Inferior parietal cortex (tissue), 1 donor: ENCODE measurements at regions not wholly inside any gene's neighbourhood (a gene's known extent, or its start where the extent isn't known, plus 50 kb on each side); places are given as distances from the start of the nearest gene placed in this dataset.
A peak's percentile ranks its signal among the peaks of the same experiment; 100 is the strongest.
"Not testable (repeated sequence)": the region's sequence is repeated elsewhere in the genome, so short reads cannot be mapped to it uniquely, and the experiment has no call there.

Experiments
- DNase-seq: peaks from one replicate; pipeline ENCODE4 v3.0.0-alpha.2; 2016; ENCODE audit errors: extremely low spot score

DNA sequence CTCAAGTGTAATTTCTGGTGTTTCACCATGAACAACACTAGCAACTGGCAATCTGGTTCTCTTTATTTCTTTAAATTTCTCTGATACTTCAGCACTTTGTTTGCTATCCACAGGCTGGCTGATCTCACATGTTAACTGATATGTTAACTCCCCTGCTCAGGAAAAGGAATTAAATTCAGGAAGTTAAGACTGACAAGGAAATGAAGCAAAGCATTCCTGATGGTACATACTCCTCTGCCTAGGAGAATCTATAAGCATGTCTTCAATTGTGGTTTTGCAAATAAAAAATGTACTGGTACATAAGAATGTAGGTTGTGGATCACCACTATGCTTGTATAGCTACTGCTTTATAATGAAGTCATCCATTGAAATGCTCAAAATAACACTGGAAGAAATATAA, 1119.2 kb upstream of the INTU start:
- DNase-seq: no peak

DNA sequence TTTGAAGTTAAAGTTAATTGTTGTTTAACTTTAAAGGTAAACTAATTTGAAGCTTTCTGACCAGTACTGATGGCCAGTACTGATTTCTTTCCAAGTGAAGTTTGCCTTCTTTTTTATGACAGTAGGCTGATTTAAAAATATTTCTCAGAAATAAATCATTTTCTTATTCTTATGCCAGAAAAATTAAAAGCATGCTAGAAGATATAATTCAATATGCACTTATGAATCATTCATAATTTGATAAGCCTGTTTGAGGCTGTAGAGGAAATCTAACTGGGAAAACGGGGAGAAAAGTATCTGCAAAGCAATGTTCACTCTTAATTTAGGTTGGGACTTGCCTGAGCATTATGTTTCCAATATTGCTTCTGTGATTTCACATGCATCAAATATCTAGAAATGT, 1112.0 kb upstream of the INTU start:
- no peak for DNase-seq

DNA sequence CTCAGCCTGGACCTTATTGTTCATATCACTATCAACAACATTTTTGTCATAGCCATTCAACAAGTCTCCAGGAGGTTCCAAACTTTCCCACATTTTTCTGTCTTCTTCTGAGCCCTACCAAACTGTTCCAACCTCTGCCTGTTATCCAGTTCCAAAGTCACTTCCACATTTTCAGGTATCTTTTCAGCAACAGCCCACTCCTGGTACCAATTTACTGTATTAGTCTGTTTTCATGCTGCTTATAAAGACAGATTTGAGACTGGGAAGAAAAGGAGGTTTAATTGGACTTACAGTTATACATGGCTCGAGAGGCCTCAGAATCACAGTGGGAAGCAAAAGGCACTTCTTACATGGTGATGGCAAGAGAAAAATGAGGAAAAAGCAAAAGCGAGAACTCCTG, 1107.4 kb upstream of the INTU start:
- not testable (repeated sequence) for DNase-seq

DNA sequence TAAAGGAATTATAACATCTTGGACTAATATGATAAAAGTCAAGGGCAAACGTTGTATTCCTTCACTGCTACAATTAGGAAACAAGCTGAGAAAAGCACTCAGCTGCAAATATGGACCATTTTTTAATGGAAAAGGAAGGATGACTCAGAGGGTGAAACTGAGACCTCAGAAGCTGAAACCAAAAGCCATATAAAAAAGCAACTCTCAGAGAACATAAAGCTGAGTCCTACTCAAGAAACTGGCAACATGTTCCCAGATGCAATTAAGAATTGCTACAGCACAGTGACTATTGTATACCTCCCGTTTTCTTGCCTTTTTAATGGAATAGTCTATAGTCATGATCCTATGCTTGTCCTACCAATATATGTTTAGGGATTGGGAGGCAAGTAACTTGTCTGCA, 1106.4 kb upstream of the INTU start:
- no peak for DNase-seq

DNA sequence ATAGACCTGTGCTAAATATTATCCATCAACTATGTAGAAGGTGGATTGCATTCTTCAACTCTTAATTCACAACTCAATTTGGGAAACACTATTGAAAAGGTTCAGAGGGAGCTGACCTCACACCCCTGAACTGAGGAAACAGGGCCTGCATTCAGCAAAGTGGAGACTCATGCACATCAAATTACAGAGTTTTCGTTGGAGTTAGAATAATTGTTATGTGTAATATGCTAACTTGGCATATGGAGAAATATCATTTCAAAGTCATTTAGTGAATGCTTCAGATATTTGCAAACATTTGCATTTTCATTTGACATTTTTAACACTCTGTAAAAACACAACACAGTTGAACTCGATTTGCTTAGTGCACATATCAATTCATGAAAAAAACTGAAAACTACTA, 1102.8 kb upstream of the INTU start:
- no peak for DNase-seq

DNA sequence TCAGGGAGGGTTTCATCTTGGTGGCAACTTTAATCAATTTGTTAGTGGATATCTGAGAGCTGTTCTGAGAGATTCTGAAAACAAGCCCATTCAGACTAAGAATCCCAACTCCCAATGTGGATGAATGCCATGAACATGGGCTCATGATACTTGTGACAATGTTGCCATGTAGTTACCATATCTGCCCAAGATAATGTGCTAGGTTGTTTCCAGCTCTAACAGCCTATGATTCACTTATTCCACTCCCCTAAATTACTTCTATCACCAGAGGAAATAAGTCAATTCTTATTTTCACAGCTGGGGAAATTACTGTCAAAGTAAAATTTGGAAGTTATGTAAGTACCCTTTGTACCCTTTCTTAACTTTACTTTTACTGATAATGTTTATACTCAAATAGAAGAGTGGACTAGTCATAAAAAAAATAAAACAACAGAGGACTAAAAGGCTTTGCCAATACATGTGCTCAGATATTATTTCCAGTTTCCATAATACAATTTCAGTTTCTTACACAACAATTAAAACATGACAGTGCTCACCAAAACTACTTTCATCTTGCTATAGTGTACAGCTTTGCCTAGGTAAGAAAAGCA, 1101.7 kb upstream of the INTU start:
- no peak for DNase-seq

DNA sequence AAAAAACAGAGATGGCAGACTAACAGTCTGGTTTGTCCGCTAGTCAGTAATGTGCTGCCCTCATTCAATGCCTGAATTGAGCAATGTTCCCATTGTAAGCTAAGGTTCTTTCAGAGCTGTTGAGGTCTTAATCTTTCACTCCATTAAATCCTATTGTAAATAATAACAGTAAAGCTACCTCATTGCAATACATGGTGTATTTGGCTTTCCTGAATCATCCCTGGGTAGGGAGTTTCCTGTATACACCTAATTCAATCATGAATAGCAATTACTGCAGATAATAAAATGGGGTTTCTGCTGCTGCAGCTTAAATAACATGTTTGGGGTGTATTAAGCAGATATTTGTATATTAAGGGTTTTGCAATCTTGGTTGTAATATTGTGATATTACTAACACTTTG, 1100.2 kb upstream of the INTU start:
- DNase-seq: no peak

DNA sequence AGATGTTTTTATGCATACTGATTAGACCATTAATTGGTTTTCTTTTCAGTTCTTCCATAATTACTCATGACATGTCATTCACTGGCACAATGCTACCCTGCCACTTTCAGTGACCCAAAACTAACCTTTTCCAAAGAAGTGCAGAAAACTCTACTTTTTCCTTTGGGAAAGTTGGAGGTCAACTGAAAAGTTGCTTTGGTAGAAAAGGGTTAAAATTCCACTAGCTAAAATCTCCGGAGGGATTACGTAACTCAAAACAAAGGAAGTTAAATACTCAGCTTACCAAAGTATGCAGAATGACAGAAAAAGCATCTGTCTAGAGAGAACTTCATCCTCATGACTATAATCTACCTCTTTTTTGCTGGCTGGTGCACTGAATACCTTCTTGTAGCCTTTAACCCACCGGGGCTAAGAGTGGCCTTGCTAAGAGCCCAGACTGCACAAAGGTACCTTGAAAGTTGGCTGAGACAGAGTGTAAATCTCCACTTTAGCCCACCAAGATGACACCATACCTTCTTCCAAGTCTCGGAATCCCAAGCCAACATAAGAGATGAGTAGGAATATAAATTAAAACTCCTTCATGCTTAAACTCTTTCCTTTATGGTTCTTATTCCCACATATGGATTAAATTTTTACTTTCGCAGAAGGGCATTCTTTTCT, 1099.5 kb upstream of the INTU start:
- no peak for DNase-seq

DNA sequence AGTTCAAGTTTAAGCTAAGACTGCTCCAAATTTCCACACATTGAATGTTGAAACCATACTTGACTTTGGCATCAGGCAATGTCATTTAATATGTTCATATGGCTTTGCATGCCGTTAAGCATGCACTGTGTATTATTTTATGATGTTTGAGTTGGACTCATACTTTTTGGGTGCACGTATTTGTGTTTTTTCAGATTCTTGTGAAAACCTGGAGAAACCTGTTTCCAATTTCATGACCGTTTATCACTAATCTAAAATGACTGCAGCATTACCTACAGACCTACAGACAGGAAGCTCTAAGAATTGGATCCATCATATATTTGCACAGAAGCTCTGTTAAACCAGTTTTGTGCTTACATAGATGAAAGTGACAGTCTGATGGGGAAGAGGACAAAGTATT, 1093.0 kb upstream of the INTU start:
- no peak for DNase-seq

DNA sequence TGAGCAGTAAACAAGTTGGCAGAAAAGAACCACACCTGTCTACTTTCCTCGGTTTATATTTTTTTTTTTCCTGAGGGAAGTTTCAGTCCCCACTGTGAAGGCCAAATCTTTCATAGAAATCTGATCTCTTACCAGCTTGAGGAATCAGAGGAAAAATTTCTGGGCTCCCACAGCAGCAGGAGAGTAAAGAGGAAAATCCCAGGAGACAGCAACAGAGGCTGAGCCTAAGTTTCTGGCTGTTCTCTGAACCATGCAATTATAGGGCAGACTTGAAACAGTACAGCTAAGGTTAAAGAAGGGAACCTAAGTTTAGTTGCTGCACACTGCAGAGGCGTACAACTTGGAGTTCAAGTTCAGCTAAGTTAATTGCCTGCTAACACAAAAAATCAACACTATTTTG, 1090.9 kb upstream of the INTU start:
- no peak for DNase-seq

DNA sequence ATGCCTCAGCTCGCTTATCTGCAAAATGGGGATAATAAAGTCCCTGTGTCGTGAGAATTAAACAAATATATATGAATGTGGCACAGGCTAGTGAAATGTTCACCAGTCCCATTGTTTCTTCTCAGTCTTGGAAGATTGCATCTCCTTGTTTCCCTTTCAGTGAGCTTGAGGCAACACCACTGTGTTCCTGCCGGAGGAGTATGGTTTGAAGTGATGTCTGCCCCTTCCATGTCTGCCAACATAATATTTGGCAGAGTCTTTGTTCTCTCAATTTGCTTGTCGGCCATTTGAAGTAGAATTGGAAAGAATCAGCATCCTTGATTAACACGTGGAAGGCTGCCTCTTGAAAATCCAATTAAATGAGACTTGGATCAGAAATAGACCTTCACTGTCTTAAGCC, 1088.5 kb upstream of the INTU start:
- DNase-seq: no peak

DNA sequence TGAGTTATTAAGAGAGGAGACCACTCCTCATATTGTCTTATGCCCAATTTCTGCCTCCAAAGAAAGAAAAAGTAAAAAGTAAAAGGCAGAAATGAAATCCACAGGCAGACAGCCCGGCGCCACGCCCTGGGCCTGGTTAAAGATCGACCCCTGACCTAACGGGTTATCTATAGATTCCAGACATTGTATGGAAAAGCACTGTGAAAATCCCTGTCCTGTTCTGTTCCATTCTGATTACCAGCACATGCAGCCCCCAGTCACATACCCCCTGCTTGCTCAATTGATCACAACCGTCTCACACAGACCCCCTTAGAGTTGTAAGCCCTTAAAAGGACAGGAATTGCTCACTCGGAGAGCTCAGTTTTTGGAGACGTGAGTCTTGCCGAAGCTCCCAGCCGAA, 1086.6 kb upstream of the INTU start:
- not testable (repeated sequence) for DNase-seq

DNA sequence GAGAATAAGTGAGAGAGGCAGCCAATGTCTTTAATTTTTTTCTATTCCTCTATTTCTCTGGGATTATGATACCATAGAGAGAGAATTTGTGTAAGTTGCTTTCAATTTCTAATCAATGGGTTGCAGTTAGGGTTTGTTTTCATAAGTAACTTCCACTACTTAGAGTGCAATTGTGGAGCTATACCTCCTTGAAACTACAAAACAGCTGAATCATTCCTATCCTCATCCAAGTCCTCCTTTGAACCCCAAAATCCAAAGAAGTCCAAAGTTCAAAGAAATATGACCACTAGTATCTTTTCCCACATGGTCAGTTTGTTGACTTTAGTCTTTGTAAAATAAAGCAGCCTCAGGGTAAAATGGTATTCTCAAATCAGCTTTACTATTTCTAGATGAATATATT, 1085.4 kb upstream of the INTU start:
- no peak for DNase-seq

DNA sequence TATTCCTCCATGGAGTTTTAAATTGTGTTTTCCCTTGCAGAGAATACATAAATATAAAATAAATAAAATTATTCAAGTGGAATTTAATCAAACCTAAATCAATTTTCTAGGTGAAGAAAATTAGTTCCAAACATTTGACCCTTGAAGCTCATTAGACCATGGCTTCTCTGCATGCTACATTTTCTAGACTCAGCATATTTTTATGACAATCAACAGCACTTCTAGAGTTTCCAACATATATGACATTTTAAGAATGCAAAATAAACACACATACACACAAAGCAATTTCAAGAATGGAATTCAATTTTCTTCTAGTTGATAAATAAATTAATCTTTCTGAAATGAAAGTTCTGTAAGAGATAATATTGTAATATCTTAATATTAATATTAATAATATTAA, 1083.9 kb upstream of the INTU start:
- no peak for DNase-seq

DNA sequence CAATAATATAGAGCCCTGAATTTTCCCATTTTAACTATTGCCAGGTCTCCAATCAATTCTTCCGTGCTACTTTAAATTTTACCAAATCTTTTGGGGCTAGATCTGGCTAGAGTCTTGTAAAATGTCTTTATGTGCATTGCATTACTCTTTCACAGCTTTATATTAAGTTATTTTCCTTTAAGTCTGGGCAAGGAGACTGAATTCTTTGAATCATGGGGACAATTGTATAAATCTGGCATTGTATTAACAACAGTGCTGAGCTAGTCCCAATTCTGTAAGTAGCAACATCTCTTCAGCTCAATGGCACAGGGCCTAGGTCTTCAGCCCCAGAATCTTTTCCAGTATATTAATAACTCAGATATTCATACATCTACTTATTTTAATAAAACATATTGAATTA, 1080.4 kb upstream of the INTU start:
- no peak for DNase-seq

DNA sequence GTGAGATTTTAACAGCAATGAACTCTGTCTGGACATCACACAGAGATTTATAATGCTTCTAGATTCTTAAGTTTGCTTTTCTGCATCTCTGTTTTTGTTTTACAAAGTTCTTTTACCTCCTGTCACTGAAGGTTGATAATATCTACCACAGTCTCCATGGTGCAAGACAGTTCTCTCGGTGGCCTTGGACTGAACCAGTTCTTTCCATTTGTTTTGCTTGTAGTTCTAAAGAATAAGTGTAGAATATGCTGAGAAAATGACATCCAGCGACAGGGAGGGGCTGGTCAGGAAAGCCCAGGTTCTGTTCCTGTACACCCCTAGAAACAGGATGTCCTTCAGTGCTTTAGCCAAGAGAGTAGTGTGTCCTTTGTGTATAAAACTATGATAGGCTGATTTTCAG, 1079.5 kb upstream of the INTU start:
- DNase-seq: no peak

DNA sequence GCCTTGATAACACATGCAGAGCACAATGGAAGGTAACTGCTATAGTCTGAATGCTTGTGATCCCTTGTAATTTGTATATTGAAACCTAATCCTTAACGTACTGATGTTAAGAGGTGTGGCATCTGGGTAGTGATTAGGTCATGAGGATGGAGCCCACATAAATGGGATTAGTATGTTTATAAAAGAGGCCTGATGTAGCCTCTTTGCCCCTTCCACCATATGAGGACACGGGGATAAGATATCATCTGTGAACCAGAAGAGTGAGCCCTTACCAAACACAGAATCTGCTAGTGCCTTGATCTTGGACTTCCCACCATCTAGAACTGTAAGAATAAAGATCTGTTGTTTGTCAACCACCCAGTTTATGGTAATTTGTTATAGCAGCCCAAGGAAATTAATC, 1074.2 kb upstream of the INTU start:
- no peak for DNase-seq

DNA sequence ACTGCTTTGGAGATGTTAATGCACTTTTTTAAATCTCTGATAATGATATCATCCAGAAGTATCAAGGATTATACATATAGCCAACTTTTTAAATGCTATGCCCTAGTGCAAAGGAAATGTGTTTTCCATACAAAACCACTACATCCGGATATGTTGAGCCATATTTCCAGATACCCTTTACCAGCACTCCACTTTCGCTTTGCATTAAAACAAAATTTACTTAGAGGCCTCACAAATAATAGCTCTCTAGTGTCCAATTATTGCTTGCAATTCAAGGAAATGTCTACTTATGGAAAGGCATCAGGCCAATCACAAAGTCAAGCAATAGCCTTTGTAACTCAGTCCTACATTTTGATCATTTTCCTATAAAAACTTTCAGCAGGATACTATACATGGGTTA, 1072.8 kb upstream of the INTU start:
- no peak for DNase-seq

DNA sequence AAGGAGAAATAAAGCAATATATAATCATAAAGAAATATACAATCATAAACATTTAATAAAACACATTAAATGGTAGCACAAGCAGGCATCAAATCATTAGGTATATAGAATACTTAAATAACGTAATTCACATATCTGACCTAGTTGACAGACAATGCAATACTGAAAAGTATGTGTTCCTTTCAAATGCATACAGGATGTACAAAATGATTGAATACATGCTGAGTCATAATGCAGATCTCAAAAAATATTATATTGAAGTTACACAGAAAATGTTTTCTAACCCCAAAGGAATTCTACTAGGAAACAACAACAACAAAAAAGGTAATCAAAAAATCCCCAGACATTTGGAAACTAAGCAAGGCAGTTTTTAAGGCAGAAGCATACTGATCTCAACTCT, 1072.0 kb upstream of the INTU start:
- no peak for DNase-seq

DNA sequence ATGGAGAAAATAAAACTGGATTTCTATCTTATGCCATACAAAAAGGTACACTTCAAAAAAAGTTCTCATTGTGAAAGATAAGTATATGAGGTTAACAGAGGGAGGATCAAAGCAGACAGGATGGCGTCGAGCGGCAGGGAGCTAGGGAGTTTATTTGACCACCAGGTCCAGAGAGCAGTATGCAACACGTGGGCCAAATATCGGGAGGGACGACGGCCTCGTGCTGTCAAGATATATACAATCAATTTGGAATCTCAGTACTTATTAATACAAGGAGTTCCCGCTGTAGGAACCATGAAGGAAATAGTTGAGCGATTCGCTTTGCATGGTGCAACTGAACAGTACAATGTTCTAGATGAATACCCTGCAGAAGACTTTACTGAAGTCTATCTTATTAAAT, 1069.4 kb upstream of the INTU start:
- no peak for DNase-seq

DNA sequence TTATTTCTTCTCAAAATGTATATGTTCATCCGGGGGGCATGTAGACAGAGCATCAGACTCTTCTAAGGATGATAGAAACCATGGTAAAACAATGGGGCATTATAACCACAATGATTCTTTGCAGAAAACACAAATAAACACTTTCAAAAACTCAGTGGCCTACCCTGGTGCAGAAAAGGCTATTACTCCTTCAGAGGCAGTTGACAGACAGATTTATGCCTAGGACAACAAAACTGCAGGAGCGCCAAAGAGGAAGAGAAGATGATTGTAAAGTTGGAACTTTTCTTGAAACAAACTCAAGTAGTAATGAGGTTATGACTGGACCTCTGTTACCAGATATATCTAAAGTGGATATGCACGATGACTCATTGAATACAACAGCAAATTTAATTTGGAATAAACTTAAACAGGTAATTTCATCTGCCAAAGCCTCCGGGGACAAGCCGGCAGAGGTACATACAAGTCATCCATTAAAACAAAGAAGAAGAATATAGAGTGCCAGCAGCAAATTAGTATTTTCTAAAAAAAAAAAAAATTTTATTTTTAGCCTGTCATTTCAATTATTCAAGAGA, 1068.4 kb upstream of the INTU start:
- no peak for DNase-seq

DNA sequence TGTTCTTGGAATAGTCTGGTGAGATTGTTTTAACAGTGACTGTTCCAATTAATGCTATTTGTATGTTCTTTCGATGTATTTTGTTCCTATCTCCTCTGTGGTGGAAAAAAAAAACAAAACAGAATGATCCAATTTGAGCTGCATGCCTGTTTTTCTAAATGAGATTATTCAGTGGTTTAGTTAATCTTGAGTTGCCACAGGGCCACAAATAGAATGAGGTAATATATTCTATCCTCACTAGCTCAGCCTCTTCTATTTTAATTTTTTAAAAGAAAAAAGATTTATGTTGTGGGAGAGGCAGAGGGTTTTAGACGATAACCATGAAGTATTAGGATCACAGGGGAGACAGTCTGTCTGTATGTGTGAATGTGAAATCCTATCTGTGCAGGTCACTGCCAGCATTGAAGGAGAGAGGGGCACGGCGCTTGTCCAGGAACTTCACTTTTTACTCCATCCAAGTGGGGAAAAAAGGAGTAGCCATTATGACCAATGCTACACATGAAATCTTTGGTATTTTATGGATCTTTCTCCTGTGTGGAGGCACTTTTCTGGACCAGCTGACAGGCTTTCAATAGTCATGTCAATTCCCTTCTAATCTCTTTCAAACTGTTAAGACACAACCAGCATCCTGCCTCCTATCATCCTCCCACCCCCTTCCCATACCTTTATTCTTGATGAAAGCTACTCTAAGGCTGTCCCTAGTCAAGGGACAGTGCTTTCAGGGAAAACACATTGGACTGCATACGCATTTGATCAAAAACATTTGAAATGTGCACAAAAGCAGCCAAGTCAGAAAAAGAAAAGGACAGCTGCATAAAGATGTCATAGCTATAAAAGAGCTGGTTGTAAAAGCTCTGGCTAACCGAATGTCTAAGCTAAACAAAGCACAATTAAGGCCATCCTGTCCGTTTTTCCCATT, 1063.8 kb upstream of the INTU start:
- peak; percentile 28 for DNase-seq

DNA sequence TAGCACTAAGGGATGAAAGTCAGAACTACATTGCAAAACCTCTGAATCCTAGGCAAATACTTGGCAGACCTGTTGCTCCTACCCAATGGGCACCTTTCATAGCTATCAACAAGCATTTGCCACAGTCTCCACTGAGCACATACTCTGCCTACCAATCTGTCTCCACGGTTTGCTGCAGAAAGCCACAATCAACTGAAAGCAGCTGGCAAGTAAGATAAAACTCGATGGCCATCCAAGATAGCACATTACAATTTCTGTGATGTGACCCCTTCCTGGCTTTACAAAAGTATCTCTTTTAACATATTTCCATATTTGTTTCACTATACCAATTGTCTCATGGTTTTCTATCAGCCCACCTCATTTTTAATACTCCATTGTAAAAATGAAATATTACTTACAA, 1060.5 kb upstream of the INTU start:
- no peak for DNase-seq
